NCI-H526 (cell line): ENCODE measurements at regions not wholly inside any gene's neighbourhood (a gene's known extent, or its start where the extent isn't known, plus 50 kb on each side); places are given as distances from the start of the nearest gene placed in this dataset.
"Not testable (repeated sequence)": the region's sequence is repeated elsewhere in the genome, so short reads cannot be mapped to it uniquely, and the experiment has no call there.

Source experiments
- DNase-seq, 2 experiments: peaks; one replicate each; lab custom pipeline; 2025; lab: John Stamatoyannopoulos, UW

GRCh38 chr2:66030553-66030952 lies 404.4 kb upstream of the MEIS1 start:
- DNase-seq: peak in 1 of 2 experiments; percentile 30

GRCh38 chr2:66024391-66024790 lies 410.5 kb upstream of the MEIS1 start:
- no peak for DNase-seq

- no peak for DNase-seq
These were observed 413.6 kb upstream of the MEIS1 start for GRCh38 chr2:66021296-66021695.

DNA sequence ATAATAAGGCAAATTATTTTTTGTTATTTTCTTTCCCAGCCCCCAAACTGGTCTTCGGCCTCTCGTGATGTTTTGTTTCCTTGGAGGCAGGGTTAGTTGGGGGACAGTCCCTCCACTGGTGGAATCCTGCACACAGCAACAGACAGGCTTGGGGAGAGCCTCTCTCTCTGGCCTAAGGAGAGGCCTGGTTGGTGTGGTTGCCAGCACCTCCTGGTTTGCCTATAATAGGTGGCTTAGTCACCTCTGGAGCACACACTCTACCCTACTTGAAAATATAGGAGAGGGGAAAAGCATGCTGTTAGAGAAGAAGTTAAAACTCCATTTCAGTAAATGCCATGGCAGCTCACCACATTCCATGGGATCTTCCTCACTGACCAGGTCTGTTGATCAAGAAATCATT lies 417.2 kb upstream of the MEIS1 start:
- DNase-seq: no peak

DNA sequence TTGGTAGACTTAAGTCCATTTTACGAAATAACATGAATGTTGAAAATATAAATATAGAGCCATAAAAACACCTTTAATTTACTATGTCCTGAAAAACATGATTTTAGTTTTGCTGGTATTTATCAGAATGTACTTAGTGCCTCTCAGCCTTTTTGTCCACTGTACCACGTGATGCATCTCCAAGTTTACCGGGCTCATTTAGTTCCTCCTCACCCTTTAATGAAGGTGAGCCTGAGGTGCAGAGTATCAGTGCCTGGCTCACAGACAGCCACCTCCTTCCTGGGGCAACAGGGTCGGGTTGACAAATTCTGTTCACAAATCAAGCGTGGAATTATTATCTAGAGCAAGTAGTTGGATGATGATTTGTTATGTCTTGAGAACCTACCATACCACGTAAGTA lies 420.5 kb upstream of the MEIS1 start:
- DNase-seq: no peak

GRCh38 chr2:66013456-66013855 lies 421.5 kb upstream of the MEIS1 start:
- DNase-seq: peak in 1 of 2 experiments; percentile 9

- no peak for DNase-seq
These were observed 431.0 kb upstream of the MEIS1 start for GRCh38 chr2:66003931-66004330.

DNA sequence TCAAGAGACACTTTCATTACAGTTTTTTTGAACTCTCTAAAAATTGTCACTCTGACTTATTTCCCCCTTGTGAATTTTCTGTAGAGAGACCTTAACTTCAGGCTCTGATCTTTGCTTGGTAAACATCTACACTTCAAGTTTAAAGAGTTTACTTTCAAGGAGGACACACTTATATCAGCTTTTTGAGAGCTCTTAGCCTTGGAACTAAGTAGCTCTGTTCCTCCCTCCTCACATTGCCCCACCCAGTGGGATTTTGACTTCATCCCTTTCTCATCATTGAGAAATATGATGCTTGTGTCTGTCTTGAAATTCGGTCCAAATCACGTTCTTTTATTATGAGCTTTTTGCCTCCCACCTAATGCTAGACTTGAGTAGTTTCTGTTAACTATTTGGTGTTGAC lies 433.4 kb upstream of the MEIS1 start:
- DNase-seq: no peak

DNA sequence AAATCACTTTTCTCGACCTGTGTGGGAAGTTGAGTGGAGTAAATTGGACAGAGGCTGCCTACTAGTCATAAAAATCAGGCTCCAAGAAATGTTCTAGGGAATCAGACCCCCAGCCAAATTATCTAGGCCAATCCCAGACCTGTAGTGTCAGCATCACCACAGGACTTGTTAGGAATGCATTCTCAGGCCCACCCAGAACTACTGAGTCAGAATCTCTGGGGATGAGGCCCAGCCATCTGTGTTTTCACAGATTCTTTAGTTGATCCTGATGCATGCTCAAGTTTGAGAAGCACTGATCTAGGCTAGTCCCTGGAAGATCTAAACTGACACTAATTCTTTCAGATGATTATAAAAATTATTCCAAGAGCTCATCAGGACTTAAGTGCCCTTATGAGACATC lies 434.0 kb upstream of the MEIS1 start:
- no peak for DNase-seq

GRCh38 chr2:65999796-66000195 lies 435.1 kb upstream of the MEIS1 start:
- DNase-seq: peak in 1 of 2 experiments; percentile 8

DNA sequence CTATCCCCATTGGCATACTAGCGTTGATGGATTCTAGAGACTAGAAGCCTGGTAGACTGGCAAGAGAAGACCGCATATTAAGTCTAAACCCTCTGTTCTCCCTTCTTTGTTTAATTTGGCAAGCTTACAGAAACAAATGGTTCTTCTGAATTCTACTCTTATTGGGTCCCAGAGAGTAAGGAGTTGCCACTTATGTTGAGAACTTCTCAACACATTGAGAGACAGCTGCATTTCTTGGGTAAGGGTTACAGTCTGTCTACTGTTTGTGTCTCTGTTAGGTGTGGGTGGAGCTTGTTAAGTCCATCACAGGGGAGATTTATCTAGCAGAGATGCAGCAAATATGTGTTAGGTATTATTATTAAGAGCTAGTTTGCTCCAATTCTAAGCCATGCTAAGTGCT lies 435.8 kb upstream of the MEIS1 start:
- DNase-seq: no peak

GRCh38 chr2:65997961-65998360 lies 437.0 kb upstream of the MEIS1 start:
- no peak for DNase-seq

DNA sequence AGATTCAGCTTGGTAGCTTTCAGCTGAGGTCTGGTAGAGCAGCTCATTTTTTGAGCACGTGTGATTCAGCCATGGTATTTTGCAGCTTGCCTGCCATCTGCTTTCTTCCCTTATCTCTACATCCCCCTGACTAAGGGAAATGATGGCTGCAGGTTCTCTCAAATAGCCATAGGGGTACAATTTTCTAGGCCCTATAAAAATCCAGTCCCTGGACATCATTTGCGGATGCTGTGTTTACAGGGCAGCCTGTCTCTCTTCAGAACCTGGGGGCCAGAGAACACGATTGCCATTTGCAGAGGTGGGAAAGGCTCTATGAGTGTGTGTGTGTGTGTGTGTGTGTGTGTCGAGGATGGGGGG lies 442.7 kb upstream of the MEIS1 start:
- peak in 1 of 2 experiments; percentile 10 for DNase-seq

DNA sequence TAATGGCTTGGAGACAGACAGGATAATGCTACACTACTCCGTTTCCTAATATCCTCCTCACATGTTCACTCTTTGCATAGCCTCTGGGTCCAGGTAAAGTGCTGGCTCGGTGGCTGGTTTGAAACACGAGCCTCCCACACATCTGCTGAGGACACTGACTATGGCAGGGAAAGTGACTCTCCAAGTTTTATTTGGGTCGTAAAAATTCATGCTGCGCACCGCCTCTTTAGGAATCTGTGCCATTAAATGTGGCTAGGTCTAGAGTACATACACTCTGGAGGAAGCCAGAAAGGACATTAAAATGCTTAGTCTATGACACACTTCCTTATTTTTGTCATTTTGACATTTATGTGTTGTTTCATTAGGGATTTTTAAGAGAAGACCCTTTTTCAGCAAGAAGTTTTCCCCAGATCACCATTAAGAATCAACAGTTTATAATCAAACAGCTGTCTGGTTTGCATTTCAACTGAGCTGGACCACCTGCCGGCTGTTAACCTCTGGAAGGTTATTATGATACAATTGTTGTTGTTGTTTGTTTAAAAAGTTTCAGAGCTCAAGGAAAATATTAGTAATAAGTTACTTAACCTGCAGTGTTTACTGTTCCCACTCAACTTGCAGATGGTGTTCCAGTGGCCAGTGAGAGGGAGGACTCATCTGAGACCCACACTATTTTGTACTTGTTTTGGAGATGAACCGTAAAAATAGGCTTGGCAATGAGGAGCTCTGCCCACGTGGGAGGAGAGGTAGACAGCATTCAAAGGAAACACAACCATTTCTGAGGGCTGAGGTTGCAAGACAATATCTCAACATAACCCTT lies 443.3 kb upstream of the MEIS1 start:
- DNase-seq: peak; percentile 66 to 67

GRCh38 chr2:65985986-65986385 lies 448.9 kb upstream of the MEIS1 start:
- DNase-seq: no peak

DNA sequence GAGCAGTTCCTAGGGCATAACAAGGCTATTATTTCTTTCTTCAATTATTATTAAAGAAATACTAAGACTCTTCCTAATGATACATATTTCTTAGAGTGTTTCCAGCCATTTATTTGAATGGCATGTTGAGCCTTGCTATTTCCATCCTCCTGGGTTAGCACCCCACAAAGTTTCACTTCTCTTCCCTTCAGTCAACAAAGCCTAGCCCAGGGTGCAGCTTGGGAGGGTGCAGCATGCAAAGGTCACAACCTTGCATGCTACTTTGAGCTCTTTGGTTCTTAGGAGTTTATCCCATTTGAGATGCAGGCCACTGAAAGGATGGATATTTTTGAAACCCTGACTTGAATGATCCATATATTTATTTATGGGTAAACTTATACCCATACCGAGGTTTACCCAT lies 454.4 kb upstream of the MEIS1 start:
- no peak for DNase-seq

- no peak for DNase-seq
These were observed 455.5 kb upstream of the MEIS1 start for GRCh38 chr2:65979446-65979845.

DNA sequence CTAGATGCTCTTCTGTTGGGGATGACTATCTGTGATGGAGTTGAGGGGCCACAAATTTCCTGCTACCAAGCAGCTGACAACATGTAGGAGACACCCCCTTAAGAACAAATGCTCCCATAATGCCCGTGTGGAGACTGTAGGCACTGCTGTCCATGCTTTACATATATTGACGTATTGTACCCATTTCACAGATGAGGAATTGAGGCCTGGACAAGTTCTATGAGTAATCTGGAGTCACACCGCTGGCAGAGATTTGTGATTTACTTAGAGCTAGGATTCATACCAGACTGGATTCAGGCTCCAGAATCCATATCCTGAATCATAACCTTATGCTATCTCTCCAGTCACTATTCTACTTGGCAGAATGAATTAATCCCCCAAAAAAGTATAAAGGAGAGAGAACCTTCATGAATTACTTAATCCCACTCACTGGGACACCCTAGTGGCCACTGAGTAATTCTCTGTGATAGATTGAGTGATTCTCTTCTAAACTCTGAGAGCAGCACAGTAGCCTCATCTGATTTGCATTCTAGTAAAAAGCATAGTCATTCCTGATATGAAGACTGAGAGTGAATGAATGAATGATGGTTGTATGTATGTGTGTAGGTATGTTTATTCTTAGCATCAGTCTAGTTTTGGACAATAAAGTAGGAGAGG lies 460.7 kb upstream of the MEIS1 start:
- peak in 1 of 2 experiments; percentile 23 for DNase-seq

GRCh38 chr2:65969161-65969560 lies 465.8 kb upstream of the MEIS1 start:
- DNase-seq: peak in 1 of 2 experiments; percentile 68

DNA sequence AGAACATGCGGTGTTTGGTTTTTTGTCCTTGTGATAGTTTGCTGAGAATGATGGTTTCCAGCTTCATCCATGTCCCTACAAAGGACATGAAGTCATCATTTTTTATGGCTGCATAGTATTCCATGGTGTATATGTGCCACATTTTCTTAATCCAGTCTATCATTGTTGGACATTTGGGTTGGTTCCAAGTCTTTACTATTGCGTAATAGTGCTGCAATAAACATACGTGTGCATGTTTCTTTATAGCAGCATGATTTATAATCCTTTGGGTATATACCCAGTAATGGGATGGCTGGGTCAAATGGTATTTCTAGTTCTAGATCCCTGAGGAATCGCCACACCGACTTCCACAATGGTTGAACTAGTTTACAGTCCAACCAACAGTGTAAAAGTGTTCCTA lies 471.6 kb upstream of the MEIS1 start:
- not testable (repeated sequence) for DNase-seq

DNA sequence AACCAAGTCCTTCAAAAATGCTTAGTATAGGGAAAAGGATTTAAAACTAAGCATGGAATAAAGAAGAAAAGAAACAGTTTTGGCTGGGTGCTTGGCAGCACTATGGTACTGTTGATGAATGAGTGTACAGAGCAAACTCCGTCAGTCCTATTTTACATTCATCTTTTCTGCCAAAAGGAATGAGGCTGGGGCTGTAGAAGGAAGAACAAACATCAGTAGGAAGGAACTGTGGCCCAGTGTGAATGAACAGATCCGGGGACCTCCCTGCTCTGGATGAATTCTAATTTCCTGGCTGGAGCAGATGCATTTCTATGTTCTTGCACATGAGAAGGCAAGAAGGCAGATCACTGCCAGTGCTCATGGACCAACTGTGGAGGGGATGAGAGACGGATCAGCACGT lies 474.0 kb upstream of the MEIS1 start:
- DNase-seq: no peak

DNA sequence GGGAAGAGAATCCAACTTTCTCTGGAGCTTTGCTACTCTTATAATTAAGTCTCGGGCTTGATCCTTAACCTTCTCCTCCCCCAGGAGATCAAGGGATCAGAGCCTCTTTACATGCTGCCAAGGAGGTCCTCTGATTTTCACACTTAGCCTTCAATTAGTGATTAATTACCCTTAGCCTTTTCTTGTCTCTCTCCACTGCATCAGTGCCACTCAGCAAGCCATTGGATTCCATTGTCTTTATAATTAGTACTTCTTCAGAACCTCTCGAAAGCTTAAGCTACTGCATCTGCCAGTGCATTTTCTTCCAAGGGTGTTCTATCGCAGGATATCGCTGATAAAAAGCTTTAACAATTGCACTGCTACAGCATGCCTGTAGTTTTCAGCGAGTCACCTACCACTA lies 477.0 kb upstream of the MEIS1 start:
- no peak for DNase-seq

DNA sequence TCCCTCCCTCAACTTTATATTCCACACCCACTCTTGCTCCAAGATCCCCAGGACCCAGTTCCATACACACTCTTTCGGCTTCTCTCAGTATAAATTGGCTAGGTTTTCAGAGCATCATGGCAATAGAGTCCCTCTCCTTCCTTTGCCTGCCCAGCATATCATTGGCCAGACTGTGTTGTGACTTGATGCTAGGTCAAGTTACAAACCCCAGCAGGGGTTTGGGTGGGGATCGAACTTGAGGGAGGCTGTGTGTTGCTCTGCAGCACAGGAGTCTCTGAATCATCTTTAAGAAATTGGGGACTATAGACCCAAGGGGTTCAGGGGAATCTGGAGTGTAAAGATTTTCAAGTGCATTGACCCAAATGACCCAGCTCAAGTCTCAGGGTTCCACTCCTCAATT lies 477.5 kb upstream of the MEIS1 start:
- no peak for DNase-seq

GRCh38 chr2:65955259-65955658 lies 479.7 kb upstream of the MEIS1 start:
- DNase-seq: peak; percentile 4 to 9
